ENCODE measurements at regions not wholly inside any gene's neighbourhood (a gene's known extent, or its start where the extent isn't known, plus 50 kb on each side); places are given as distances from the start of the nearest gene placed in this dataset.
"Not testable (repeated sequence)": the region's sequence is repeated elsewhere in the genome, so short reads cannot be mapped to it uniquely, and the experiment has no call there.

DNA sequence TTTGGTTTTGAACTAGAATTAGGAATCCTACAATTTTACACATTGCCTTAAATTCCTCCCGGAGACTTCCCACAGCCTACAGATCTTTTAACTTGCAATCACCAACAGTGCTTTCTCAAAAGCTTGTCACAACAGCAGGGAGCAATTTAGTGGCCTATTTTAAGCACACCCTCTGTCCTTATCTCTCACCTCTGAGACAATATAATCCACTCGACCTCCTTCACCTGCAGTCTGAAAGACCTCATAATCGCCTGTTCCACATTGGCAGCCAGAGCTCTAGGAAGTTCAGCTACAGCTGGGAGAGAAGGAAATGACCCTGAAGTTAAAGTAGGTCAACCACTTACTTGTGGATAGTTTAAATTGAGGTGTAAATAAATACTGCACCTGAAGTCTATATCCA lies 249.7 kb upstream of the DLGAP1 start:
- H4K20me1 ChIP-seq (ENCODE audit: insufficient read depth, low read length) = no peaks in the 10 kb centered on the region
- H3K79me2 ChIP-seq (ENCODE audit: low read length) = no peaks in the 10 kb centered on the region
- no peaks in the 10 kb centered on the region for H3K9me3 ChIP-seq (ENCODE audit: insufficient read depth, low read length)
- no peak for TF ChIP-seq EZH2phosphoT487 (IDR thresholded peaks at IDR 0.05; ENCODE audit: low read depth)
- TF ChIP-seq, protein P1, sequence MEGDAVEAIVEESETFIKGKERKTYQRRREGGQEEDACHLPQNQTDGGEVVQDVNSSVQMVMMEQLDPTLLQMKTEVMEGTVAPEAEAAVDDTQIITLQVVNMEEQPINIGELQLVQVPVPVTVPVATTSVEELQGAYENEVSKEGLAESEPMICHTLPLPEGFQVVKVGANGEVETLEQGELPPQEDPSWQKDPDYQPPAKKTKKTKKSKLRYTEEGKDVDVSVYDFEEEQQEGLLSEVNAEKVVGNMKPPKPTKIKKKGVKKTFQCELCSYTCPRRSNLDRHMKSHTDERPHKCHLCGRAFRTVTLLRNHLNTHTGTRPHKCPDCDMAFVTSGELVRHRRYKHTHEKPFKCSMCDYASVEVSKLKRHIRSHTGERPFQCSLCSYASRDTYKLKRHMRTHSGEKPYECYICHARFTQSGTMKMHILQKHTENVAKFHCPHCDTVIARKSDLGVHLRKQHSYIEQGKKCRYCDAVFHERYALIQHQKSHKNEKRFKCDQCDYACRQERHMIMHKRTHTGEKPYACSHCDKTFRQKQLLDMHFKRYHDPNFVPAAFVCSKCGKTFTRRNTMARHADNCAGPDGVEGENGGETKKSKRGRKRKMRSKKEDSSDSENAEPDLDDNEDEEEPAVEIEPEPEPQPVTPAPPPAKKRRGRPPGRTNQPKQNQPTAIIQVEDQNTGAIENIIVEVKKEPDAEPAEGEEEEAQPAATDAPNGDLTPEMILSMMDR (IDR thresholded peaks at IDR 0.05; ENCODE audit: low read depth, low read length) = no peak
- H3K36me3 ChIP-seq (replicated peaks; ENCODE audit: low read depth, low read length) = no peaks in the 10 kb centered on the region
- no peak overlapping the region for H2AFZ ChIP-seq (ENCODE audit: low read depth, low read length)
- no peak overlapping the region for H3K4me2 ChIP-seq (ENCODE audit: low read length)
- no peak overlapping the region for H3K9ac ChIP-seq (ENCODE audit: low read length)
- no peak overlapping the region for H3K27ac ChIP-seq (ENCODE audit: low read length)
- H3K27me3 ChIP-seq (ENCODE audit: low read depth, low read length) = no peaks in the 10 kb centered on the region
- no peak overlapping the region for H3K4me3 ChIP-seq (ENCODE audit: low read length)
- no peaks in the 10 kb centered on the region for H3K4me1 ChIP-seq (ENCODE audit: low read length)

DNA sequence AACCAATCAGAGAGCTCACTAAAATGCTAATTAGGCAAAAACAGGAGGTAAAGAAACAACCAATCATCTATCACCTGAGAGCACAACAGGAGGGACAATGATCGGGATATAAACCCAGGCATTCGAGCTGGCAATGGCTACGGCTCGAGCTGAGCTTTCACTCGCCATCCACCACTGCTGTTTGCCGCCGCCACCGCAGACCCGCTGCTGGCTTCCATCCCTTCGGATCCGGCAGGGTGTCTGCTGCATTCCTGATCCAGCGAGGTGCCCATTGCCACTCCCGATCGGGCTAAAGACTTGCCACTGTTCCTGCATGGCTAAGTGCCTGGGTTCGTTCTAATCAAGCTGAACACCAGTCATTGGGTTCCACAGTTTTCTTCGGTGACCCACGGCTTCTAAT lies 236.7 kb upstream of the DLGAP1 start:
- Histone ChIP-seq H3K27ac (ENCODE audit: low read length) (no peak overlapping the region), H3K4me1 (ENCODE audit: low read length) (no peaks in the 10 kb centered on the region), H4K20me1 (ENCODE audit: insufficient read depth, low read length) (no peaks in the 10 kb centered on the region)

DNA sequence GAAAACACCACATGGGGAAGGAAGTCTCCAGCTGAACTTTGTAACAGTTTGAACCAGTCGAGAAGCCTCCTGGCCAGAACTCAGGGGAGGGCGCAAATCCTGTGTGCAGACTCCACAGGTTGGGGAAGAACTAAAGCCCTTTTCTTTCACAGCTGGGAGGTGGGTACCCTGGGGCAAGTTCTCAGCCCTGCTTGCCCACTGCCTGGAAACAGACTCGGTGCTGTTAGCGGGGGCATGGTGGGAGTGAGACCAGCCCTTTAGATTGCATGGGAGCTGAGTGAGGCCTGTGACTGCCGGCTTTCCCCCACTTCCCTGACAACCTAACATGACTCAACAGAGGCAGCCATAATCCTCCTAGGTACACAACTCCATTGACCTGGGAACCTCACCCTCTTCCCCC lies 223.6 kb upstream of the DLGAP1 start:
- not testable (repeated sequence) for H3K9ac ChIP-seq (ENCODE audit: low read length); H3K9me3 ChIP-seq (ENCODE audit: insufficient read depth, low read length); H3K79me2 ChIP-seq (ENCODE audit: low read length); H3K27ac ChIP-seq (ENCODE audit: low read length); H4K20me1 ChIP-seq (ENCODE audit: insufficient read depth, low read length); H3K4me2 ChIP-seq (ENCODE audit: low read length); H2AFZ ChIP-seq (ENCODE audit: low read depth, low read length); H3K4me1 ChIP-seq (ENCODE audit: low read length); H3K4me3 ChIP-seq (ENCODE audit: low read length); H3K36me3 ChIP-seq (replicated peaks; ENCODE audit: low read depth, low read length); H3K27me3 ChIP-seq (ENCODE audit: low read depth, low read length)

More for the DNA sequence above, 236.7 kb upstream of the DLGAP1 start:
- no peak for TF ChIP-seq EZH2phosphoT487 (IDR thresholded peaks at IDR 0.05; ENCODE audit: low read depth)
- Histone ChIP-seq H2AFZ (ENCODE audit: low read depth, low read length) (no peak overlapping the region), H3K79me2 (ENCODE audit: low read length) (no peaks in the 10 kb centered on the region), H3K9ac (ENCODE audit: low read length) (no peak overlapping the region), H3K36me3 (replicated peaks; ENCODE audit: low read depth, low read length) (no peaks in the 10 kb centered on the region), H3K4me2 (ENCODE audit: low read length) (no peak overlapping the region), H3K4me3 (ENCODE audit: low read length) (no peak overlapping the region), H3K9me3 (ENCODE audit: insufficient read depth, low read length) (no peaks in the 10 kb centered on the region), H3K27me3 (ENCODE audit: low read depth, low read length) (no peaks in the 10 kb centered on the region)

DNA sequence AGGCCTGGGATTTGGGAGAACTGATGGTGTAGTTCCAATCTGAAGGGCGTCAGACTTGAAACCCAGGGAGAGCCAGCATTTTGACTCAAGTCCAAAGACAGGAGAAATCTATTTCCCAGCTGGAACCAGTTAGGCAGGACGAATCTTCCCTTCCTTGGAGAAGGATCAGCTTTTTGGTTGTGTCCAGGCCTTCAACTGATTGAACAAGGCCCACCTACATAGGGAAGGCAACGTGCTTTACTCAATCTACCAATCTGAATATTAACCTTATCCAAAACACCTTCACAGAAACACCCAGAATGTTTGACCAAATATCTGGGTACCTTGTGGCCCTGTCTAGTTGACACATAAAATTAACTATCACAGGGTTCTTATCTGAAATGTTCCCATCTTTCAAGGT lies 221.9 kb upstream of the DLGAP1 start:
- Histone ChIP-seq H3K4me3 (ENCODE audit: low read length) (no peak overlapping the region), H3K27ac (ENCODE audit: low read length) (no peak overlapping the region), H4K20me1 (ENCODE audit: insufficient read depth, low read length) (no peaks in the 10 kb centered on the region), H3K36me3 (replicated peaks; ENCODE audit: low read depth, low read length) (no peaks in the 10 kb centered on the region), H3K4me2 (ENCODE audit: low read length) (no peak overlapping the region), H3K9ac (ENCODE audit: low read length) (no peak overlapping the region), H3K27me3 (ENCODE audit: low read depth, low read length) (no peaks in the 10 kb centered on the region), H3K4me1 (ENCODE audit: low read length) (no peaks in the 10 kb centered on the region), H3K9me3 (ENCODE audit: insufficient read depth, low read length) (no peaks in the 10 kb centered on the region), H2AFZ (ENCODE audit: low read depth, low read length) (no peak overlapping the region), H3K79me2 (ENCODE audit: low read length) (no peaks in the 10 kb centered on the region)
- TF ChIP-seq, protein P1 (IDR thresholded peaks at IDR 0.05; ENCODE audit: low read depth, low read length) = no peak
- TF ChIP-seq EZH2phosphoT487 (IDR thresholded peaks at IDR 0.05; ENCODE audit: low read depth) = no peak

DNA sequence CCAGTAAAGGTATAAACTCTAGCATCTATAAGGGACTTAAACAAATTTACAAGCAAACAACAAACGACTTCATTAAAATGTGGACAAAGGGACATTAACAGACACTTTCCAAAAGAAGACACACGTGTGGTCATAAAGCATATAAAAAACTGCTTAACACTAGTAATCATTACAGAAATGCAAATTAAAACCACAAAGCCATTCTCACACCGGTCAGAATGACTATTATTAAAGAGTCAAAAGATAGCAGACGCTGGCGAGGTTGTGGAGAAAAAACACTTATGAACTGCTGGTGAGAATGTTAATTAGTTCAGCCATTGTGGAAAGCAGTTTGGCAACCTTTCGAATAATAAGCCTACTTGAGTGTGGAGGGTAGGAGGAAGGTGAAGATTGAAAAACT lies 217.1 kb upstream of the DLGAP1 start:
- no peaks in the 10 kb centered on the region for H3K4me1 ChIP-seq (ENCODE audit: low read length)
- no peaks in the 10 kb centered on the region for H3K27me3 ChIP-seq (ENCODE audit: low read depth, low read length)
- H3K36me3 ChIP-seq (replicated peaks; ENCODE audit: low read depth, low read length) = no peaks in the 10 kb centered on the region
- H3K4me2 ChIP-seq (ENCODE audit: low read length) = no peak overlapping the region
- no peak overlapping the region for H3K9ac ChIP-seq (ENCODE audit: low read length)
- no peaks in the 10 kb centered on the region for H3K79me2 ChIP-seq (ENCODE audit: low read length)
- H2AFZ ChIP-seq (ENCODE audit: low read depth, low read length) = no peak overlapping the region
- H3K27ac ChIP-seq (ENCODE audit: low read length) = no peak overlapping the region
- no peak overlapping the region for H3K4me3 ChIP-seq (ENCODE audit: low read length)
- 0 out of 2 replicates have a peak, but pooled peaks cover 5% of the 10 kb centered on the region for H3K9me3 ChIP-seq (ENCODE audit: insufficient read depth, low read length)
- no peaks in the 10 kb centered on the region for H4K20me1 ChIP-seq (ENCODE audit: insufficient read depth, low read length)
- TF ChIP-seq, protein P1 (IDR thresholded peaks at IDR 0.05; ENCODE audit: low read depth, low read length) = no peak
- TF ChIP-seq EZH2phosphoT487 (IDR thresholded peaks at IDR 0.05; ENCODE audit: low read depth) = no peak
